Right lobe of liver (tissue), 4 donors: ENCODE measurements at regions not wholly inside any gene's neighbourhood (a gene's known extent, or its start where the extent isn't known, plus 50 kb on each side); places are given as distances from the start of the nearest gene placed in this dataset.

Source experiments
- CTCF ChIP-seq, 4 donors: fragments of 200-600 bp in 3 of 4; fragments of 450-650 bp in 1 of 4; IDR thresholded peaks; one replicate each; pipeline versions ENCODE4 v1.5.1 to v1.8.0; 2016 to 2022; ENCODE audit warnings: antibody characterized with exemption in 4 of 4, mild to moderate bottlenecking in 2 of 4
- POLR2A ChIP-seq: fragments of 450-650 bp; IDR thresholded peaks from one replicate; pipeline ENCODE4 v1.6.1; 2017; ENCODE audit warnings: antibody characterized with exemption, mild to moderate bottlenecking
- donor health status: DM: no; HTN: no; CAD: no.
- donor health status: DM: no; HTN: no; CAD: no.
- donor health status: DM: no; HTN: yes; CAD: no.

GRCh38 chr4:159038536-159038935 lies 64.3 kb upstream of the RAPGEF2 start:
- no peak for TF ChIP-seq POLR2A
- TF ChIP-seq CTCF (IDR thresholded peaks at IDR 0.05), result no peak
